ENCODE measurements at regions not wholly inside any gene's neighbourhood (a gene's known extent, or its start where the extent isn't known, plus 50 kb on each side); places are given as distances from the start of the nearest gene placed in this dataset.

GRCh38 chr12:111033281-111034082, 113.1 kb upstream of the MYL2 start:
- peak; percentile 59 to 84 (median 69) for TF ChIP-seq CTCF (IDR thresholded peaks at IDR 0.05; ENCODE audit: control extremely low read depth in 1 of 3, insufficient read depth in 1 of 3, low read depth in 1 of 3, low read length in 3 of 3)
- TF ChIP-seq BRCA1 (IDR thresholded peaks at IDR 0.05; ENCODE audit: low read depth, low read length): no peak
- no peak for TF ChIP-seq EP300 (IDR thresholded peaks at IDR 0.05; ENCODE audit: borderline replicate concordance in 1 of 2, low read depth in 2 of 2, low read length in 2 of 2)
- no peak for TF ChIP-seq RBBP5 (IDR thresholded peaks at IDR 0.05; ENCODE audit: borderline replicate concordance, low read depth, low read length)
